GM18499 (cell line): ENCODE measurements at regions not wholly inside any gene's neighbourhood (a gene's known extent, or its start where the extent isn't known, plus 50 kb on each side); places are given as distances from the start of the nearest gene placed in this dataset.

Source experiments
- ATAC-seq: cut with Tn5 transposase; IDR thresholded peaks from one replicate; pipeline ENCODE4 v1.9.1; 2021; ENCODE audit warnings: moderate number of reproducible peaks; ENCODE audit not compliant: insufficient read depth, unreplicated experiment

DNA sequence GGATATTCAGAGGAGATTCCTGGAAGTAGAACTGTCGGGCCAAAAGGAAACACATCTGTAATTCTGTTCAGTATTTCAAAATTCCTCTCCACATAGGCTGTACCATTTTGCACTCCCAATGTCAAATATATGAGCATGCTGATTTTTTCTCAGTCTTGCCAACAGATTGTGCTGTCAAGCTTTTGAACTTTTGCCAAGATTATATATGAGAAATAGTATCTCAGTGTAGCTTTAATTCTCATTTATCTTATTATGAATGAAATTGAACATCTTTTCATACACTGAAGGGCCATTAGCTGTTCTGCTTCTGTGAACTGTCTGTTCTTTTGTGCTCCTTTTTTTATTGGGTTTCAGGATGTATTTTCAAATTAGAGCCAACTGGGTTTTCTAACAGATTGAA is 907.1 kb downstream of the MAT2B start:
- ATAC-seq: no peak

DNA sequence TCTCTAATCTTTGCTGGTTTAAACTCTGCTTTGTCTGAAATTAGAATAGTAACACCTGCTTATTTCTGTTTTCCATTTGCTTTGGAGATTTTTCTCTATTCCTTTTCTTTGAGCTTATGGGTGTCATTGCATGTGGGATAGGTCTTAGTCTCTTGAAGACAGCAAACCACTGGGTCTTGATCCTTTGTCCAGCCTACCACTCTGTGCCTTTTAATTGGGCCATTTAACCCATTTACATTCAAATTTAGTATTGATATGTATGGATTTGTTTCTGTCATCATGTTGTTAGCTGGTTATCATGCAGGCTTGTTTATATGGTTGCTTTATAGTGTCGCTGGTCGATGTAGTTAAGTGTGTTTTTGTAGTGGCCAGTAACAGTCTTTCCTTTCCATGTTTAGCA is 914.7 kb downstream of the MAT2B start:
- no peak for ATAC-seq

DNA sequence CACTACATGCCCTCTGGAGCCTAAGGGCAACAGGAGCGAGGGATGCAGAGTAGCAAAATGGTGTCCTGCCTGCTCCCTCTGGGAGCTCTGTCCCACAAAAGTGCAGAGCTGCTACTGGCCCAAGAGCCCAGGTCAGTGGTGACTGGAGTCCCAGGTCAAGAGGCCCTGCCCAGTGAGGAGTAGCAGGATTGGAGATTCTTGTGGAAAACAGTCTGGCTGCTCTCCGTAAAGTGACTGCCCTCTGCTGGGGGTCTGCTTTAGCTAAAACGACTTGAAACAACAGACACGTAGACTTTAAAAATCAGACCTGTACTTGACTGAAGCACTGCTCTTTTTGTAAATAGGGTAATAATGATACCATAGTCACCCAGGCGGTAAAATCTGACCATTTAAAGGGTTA is 917.0 kb downstream of the MAT2B start:
- no peak for ATAC-seq

DNA sequence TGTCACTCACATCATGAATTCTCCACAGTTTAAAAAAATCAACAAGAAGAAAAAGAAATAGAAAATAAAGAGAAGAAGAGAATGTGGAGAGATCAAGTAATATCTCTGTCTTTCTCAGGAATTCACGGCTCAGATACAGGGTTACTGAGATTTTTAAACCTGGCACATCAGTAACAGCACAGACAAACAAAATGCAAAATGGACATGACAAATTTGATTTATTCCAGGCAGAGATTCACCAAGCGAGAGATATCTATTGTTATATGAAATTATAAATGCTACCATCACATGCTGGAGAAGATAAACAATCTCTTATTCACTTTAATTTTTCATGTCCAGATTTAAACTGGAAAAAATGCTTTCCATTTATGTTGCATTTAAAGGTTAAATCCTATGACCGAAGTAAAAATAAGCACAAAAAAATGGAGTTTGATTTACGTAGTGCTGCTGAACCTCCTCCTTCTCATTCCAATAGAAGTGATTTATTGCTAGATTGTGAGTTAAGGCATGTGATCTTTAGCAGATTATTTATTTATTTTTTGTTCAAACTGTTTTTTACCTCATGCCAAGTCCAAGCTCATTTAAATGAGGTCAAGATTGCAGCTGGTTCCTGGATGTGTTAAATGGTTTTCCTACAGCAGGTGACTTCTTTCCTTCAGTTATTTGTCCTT is 926.4 kb downstream of the MAT2B start:
- no peak for ATAC-seq

DNA sequence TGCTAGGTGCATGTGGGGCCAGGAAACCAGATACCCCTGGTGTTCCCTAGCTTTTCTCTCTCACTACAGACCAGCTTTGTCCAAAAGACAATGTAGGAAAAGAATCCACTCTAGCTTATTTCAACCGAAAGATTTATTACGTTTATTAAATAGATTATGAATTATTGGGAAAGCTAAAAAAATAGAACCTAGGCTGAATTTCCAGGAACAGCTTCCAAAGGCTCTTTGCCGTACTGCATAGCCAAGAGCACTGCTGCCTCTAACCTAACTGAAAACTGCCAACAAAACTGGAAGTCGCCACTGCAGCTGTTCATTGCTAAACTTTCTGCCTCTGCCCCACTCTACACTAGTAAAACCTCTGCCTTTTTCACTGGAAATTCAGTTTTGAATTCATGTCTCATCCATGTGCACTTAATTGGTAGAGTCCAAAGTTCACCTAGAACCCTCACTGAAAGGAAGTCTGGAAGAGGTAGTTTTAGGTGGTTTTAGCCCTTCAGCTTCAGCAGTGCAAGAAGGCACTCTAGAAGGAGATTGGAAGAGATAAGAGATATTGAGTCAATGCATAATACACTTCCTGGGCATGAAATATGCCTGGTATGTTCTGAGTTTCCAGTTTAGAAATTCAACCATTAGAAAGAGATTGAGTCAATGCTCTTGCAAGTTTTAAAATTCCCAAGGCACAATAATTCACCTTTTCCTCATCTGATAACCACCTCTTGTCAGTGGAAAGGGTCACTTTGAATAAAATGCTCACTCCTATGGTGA is 927.9 kb downstream of the MAT2B start:
- ATAC-seq: no peak

DNA sequence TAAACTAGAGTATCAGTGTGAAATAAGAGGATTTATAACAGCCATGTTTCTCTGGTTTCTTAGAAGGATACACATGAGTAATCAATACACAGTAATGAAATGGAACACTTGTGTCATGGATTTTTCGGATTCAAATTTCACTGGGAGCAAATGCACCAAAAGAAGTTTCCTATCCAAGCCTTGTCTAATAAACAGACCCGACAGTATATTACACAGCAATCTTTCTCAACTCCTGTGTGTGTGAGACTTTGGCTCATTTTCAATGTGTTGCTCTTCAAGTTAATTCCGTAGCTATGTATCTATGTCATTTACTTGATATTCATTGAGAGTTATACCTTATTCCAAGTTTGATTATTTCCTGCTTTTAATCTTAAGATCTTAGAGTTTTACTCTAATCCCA is 930.2 kb downstream of the MAT2B start:
- ATAC-seq: no peak

DNA sequence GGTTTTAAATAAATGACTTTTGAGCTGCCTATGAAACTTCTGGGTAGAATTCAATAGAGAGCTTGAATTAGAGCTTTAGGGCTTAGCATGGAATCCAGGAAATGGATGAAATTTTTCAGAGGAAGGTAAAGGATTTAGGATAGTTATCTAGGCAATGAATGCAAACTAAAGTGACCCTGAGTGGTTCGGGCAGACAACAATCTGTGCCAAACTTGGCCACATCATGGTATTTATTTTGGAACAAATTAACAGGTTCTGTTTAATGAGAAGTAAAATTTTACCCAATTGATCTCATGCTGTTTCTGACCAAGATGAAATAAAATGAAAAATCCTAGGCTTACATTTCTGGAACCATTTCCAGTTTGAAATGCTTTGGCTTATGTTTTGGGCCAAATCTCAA is 934.4 kb downstream of the MAT2B start:
- ATAC-seq: no peak

DNA sequence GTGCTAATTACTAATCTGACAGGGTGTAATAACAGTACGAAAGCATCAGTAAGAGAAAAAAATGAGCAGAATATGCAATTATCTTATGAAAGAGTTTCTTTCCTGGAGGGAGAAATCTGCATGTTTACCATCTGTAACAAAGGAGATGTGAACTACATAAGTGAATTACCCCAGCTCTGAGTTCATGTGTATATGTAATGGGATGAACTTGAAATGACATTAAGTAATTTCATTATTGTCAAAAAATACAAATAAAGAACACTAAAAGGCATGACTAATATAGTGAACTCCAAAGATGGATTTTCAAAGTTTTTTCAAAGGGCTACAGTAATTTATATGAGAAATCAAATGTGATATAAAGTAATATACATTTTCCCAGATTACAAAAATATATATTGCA is 944.0 kb downstream of the MAT2B start:
- ATAC-seq: no peak

DNA sequence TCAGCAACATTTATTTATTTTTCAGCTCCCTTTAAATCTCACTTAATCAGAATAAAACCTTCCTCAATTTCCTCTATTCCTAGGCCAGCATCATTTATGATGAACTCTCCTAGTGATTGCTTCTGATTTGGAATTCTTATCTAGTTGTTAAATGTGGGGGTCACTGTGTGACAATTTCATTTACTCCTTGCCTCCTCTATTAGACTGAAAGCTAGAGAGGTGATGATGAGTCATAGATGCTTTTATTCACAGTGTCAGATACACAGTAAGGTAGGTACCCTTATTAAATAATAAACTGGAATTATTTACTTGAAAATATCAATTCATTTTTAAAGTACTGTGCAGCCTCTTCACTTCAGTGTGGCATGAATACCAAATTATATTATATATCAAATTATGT is 960.6 kb downstream of the MAT2B start:
- no peak for ATAC-seq

DNA sequence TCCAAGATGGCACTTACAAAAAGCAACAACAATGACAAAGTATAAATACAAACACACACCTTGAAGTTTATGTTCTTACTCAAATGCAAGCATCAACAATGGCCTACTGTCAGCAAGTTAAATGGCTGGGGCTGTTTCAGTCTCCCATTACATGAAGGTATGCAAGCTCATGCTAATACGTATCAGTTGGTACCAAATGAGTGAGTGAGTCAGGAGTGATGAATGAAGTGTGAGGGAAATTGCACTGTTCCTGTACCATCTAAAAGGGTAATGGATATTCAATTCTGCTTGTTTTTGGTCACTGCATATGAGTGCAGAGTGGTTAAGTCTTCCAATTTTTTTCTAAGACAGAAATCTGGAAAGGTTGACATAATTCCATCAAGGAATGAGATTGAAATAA is 964.9 kb downstream of the MAT2B start:
- ATAC-seq: no peak

DNA sequence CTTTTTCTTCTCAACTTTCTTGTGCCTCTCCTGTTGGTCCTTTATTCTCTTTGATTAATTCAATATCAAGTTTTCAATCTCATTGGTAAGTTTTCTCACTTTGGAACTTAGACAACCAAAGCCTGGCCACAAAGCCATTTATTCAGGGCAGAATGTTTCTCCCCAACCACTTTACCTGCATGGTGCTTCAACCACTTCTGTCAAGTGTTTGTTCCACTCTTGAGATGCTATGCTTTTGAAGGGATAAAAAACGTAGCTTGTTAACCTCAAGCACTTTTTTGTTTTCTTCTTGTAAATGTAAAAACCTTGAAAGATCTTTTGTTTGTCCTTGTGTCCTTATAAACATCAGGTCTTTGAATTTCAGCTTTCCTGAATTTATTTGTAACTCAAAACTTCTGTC is 966.7 kb downstream of the MAT2B start:
- ATAC-seq: no peak

DNA sequence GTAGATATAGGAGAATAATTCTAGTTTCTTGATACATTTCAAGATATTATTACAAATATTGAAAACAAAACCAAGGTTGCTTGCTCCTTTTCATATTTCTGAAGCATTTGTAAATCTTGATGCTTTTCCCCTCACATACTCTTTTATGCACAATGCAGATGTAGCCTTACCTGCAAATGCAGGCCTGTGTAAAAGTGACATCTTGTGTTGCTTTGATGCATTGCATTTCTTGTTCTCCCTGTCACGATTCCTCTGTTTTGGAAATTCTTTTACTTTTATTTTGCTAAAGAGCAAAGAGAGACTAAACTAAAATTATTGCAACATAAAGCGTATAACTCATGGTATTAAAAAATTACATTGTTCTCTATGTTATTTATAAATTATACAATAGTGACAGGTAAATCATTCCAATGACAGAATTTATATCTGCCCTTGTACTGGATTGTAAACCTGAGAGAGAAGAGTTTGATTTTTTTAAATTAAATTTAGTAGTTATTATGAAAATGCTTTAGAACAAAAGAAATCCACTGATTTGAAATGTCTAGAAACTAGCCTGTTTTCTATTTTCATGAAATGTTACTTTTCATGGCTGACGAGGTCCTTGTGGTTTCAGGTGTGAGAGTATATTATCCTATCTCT is 970.0 kb downstream of the MAT2B start:
- no peak for ATAC-seq

DNA sequence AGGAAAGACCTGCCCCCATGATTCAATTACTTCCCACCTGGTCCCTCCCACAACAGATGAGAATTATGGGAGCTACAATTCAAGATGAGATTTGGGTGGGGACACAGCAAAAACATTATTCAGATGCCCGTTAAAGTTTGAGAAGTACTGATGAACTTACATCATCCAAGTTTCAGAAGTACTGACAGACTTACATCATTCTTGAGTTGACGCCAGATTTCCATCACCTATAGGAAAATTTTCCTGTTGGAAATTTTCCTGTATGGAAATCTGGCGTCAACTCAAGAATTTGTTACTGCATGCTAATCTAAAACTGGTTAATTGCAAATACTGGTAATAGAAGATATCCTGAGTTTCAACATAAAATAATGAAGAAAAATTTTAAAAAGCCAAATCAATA is 975.9 kb downstream of the MAT2B start:
- ATAC-seq: no peak

DNA sequence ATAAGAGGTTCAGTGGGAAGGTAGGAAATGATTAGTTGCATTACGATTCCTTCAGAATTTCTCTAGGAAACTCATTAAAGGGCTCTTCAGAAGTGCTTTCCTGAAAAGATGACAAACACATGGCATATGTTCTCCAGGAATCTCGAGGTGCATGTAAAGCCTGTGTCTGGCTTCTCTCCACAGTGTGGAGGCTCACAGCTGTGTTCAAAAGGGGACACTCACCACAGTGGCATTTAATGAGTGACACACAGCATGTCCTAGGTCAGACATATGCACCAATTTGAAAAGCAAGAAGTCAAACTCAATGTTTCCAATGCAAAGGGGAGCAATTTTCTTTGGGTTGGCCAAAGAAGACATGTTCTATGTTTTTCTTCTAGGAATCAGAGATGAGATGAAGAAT is 976.9 kb downstream of the MAT2B start:
- no peak for ATAC-seq

DNA sequence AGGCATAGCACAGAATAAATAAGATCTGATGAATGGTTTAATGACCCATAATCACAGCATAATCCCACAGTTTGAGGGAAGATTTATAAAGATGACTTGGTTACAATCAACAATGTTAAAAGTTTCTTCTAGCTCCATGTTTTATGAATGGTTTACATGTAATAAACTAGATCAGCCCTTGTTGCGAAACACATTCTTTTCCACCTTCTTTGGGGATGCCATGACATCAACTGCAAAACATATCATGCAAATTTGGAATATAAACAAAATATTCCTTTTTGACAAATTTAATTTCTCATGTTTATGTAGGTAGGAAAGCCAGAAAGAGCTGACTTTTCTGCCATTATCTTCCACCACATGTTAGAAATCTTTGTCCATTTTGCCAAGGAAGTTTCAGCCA is 979.5 kb downstream of the MAT2B start:
- ATAC-seq: no peak

DNA sequence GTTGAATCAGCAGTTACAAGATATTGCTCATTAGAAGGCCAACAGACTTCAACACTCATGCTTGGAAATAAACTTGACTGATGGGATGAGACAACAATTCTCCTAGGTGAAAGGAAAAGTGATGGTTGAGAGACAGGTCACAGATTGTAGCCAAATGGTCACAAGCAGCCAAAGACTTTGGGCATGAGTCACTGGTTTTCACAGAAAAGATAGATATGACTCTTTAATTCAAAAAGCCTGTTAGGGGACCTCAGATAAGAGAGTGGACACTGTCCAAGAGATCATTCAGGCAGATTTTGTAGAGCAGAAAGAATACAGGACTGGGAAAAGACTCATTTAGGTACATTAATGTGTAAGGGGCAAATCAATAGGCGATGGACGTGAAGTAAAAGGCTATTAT is 982.5 kb downstream of the MAT2B start:
- ATAC-seq: no peak

DNA sequence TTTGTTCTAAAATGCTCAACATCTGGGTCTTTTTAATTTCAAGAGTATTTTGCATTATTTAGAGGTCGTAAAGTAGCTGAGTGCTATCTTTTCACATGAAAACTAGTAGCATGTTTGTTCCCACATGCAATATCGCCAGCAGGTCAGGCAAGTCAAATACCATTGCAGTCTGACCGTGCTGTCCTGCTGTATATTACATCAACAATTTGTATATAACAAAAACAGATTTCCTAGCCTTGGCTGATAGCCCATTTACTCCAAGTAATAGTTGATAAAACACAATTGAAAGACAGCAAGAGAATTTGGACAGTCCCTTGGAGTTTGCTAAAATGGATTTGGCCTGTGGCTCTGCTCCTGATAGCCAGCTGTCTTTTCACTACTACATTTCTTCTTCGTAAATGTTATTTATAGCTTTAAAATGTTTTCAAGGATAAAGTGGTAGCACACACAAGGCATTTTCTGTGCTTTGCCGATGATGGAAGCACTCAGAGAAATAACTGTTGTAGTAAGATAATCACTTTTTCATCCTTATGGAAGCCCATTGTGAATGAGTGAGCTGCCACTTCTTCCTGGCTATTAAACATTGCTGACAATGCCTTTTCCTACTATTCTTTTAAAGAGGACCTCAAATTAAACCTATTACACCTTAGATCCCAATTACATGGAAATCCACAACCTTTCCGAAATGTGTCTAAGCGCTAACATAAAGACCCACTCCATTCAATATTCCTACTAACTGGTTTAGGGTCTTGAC is 992.1 kb downstream of the MAT2B start:
- no peak for ATAC-seq

DNA sequence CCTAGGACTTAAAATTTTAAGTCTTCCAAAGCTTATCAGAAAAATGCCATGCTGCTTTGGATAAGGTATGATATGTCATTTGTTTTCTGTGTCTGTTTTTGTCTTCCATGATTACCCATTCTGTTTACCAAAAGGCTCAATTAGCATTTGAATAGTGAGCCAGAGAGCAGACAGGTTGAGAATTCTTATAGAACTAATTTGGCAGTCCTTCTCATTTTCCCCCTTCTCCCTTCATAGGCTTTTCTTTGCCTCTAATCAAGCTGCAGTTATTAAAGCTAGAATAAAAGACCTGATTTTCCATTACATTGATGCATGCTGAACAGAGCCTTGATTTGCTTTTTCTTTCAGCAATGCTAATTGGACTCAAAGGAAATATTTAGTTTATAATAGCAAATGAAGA is 993.0 kb downstream of the MAT2B start:
- ATAC-seq: no peak

DNA sequence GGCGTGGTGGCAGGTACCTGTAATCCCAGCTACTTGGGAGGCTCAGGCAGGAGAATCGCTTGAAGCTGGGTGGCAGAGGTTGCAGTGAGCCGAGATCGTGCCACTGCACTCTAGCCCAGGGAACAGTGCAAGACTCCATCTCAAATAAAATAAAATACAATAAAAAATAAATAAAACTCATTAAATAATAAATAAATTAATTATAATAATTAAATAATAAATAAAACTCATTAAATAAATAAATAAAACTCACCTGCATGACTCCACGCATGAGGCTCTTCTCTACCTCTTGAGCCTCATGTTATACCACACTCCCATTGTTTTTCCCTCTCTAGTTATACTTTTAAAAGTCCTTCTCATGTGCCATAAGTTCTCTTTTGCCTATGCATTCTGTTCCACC is 995.4 kb downstream of the MAT2B start:
- no peak for ATAC-seq

DNA sequence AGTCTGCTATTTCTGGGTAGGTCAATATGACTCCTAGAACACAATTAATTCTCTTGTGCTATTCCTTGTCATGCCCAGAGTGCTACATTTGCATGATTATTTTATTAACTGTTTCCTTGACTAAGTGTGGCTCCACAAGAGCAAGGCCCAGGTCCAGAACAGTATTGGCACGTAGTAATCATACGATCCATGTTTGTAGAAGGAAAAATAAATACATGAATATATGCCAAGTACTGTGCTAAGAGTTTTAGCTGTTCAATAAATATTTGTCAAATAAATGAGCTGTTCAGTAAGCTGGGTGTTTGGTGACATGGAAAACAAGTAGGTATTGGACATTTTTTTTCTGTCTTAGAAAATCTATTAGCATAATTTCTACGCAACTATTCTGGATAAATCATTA is 995.9 kb downstream of the MAT2B start:
- ATAC-seq: no peak

DNA sequence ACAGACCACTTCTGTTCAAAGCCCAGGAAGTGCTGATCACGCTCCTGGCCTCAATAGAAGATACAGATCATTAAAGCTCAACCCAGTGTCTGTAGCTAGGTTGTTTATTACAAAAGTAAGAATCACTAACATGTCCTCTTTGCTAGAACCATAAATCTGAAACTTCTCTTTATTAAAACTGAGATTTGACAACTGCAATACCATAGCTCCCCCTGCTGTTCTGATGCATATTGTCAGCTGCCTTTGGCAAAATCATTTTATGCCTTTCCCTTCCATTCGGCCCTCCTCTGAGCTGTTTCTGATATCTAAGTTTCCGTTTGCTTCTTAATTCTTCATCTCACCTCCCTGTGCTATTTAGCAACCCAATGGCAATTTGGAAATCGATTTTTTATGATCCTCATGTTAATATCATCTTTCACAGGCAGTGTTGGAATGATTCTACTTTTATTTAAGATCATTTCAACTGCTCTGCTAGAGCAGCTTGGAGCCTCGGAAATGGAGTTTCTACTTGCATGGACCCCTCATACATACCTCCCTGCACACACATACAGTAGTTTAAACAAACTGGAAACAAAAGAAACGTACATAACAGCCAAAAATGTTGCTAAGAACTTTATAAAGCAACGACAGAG is 998.8 kb downstream of the MAT2B start:
- ATAC-seq: no peak
